Mesothelial cell of epicardium (in vitro differentiated cells): ENCODE measurements at regions not wholly inside any gene's neighbourhood (a gene's known extent, or its start where the extent isn't known, plus 50 kb on each side); places are given as distances from the start of the nearest gene placed in this dataset.

ENCODE experiments used
- DNase-seq, 2 experiments: peaks; one replicate each; pipeline ENCODE4 v3.0.0; 2021; ENCODE audit warnings: low spot score in 2 of 2; ENCODE audit not compliant: unreplicated experiment in 2 of 2
- H3K27ac Mint-ChIP-seq: 2 replicates; pipeline ENCODE4 v1.8.0; 2021; ENCODE audit warnings: mixed read lengths
- H3K27me3 Mint-ChIP-seq: 2 replicates; pipeline ENCODE4 v1.8.0; 2021; ENCODE audit warnings: low read depth, mixed read lengths
- H3K36me3 Mint-ChIP-seq: 2 replicates; pipeline ENCODE4 v1.8.0; 2021; ENCODE audit warnings: mixed read lengths
- H3K4me1 Mint-ChIP-seq: 2 replicates; pipeline ENCODE4 v1.8.0; 2021; ENCODE audit warnings: mixed read lengths
- H3K4me3 Mint-ChIP-seq: 2 replicates; pipeline ENCODE4 v1.8.0; 2021; ENCODE audit warnings: mild to moderate bottlenecking, moderate library complexity, mixed read lengths
- H3K9me3 Mint-ChIP-seq: 2 replicates; pipeline ENCODE4 v1.8.0; 2021; ENCODE audit warnings: mixed read lengths
- TF ChIP-seq, protein P1 (sequence below): fragments of 200-600 bp; sonication (generic); IDR thresholded peaks from one replicate; pipeline ENCODE4 v1.5.0; 2021; ENCODE audit warnings: antibody characterized with exemption; ENCODE audit not compliant: unreplicated experiment

DNA sequence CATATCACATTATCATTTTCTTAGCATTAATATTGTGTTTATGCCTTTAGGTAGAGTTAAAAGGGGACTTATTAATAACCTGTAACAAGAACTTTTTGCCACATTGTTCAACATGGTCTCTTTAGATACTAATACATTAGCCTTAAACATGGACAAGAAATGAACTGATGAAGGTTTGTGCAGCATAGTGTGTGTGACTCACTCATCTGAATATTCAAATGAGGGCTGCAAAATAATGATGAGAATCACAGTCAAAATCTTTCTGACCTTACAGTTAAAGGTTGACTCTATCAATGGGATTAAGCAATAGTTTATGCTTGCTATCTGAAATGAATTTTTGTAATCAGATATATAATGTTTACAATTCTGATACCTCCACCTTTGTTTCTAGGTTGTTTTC, 1189.3 kb upstream of the CITED2 start:
- Mint-ChIP-seq H3K4me1 (peaks cover 13% of the 10 kb centered on the region), H3K27me3 (no peaks in the 10 kb centered on the region), H3K4me3 (no peak overlapping the region), H3K36me3 (no peaks in the 10 kb centered on the region), H3K9me3 (no peaks in the 10 kb centered on the region), H3K27ac (no peak overlapping the region)
- TF ChIP-seq, protein P1, sequence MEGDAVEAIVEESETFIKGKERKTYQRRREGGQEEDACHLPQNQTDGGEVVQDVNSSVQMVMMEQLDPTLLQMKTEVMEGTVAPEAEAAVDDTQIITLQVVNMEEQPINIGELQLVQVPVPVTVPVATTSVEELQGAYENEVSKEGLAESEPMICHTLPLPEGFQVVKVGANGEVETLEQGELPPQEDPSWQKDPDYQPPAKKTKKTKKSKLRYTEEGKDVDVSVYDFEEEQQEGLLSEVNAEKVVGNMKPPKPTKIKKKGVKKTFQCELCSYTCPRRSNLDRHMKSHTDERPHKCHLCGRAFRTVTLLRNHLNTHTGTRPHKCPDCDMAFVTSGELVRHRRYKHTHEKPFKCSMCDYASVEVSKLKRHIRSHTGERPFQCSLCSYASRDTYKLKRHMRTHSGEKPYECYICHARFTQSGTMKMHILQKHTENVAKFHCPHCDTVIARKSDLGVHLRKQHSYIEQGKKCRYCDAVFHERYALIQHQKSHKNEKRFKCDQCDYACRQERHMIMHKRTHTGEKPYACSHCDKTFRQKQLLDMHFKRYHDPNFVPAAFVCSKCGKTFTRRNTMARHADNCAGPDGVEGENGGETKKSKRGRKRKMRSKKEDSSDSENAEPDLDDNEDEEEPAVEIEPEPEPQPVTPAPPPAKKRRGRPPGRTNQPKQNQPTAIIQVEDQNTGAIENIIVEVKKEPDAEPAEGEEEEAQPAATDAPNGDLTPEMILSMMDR = no peak
- DNase-seq = no peak

DNA sequence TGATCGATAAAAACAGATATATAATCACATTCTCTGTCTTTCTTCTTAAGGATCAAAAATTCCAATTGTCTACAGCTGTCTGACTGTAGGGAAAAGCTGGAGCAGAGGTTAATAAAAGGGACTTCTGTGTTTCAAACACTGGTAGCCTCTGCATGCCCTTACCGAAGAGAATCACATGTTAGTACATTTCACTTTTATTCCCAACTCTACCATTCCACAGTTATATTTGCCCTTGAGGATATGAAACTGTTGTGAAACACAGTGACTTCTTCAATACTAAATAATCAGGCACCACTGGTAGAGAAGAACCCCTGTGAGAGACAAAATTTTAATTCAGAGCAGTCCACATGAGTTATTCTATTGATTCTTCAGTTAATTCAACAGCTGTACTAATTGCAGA, 1187.3 kb upstream of the CITED2 start:
- no peak overlapping the region for H3K27ac Mint-ChIP-seq
- H3K4me3 Mint-ChIP-seq = no peak overlapping the region
- peaks cover 8% of the 10 kb centered on the region for H3K9me3 Mint-ChIP-seq
- H3K27me3 Mint-ChIP-seq = no peaks in the 10 kb centered on the region
- H3K4me1 Mint-ChIP-seq = peaks cover 6% of the 10 kb centered on the region
- no peaks in the 10 kb centered on the region for H3K36me3 Mint-ChIP-seq
- DNase-seq = no peak
- TF ChIP-seq, protein P1 = no peak

DNA sequence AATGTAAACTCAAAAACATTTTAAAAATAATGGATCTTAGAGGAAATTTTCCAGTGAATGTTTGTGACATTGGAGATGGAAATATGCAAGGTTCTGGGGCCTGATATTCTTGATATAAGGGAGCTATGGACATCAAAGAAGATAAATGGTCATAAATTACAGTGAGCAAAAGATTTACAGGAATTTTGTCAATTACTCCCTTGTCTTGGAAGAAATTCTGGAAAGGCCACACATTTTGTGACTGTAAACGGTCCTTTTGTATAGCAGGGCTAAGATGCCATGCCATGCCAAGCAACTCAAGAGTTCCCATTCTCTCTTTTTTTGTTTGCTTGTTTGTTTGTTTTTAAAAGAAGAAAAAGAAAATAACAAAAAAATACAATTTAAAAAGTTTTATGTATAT, 1186.2 kb upstream of the CITED2 start:
- no peaks in the 10 kb centered on the region for H3K36me3 Mint-ChIP-seq
- no peak for DNase-seq
- TF ChIP-seq, protein P1 = no peak
- no peak overlapping the region for H3K27ac Mint-ChIP-seq
- H3K4me1 Mint-ChIP-seq = peaks cover 2% of the 10 kb centered on the region
- peaks cover 8% of the 10 kb centered on the region for H3K9me3 Mint-ChIP-seq
- H3K4me3 Mint-ChIP-seq = no peak overlapping the region
- H3K27me3 Mint-ChIP-seq = no peaks in the 10 kb centered on the region

GRCh38 chr6:140559458-140559857, 1185.0 kb upstream of the CITED2 start:
- Mint-ChIP-seq H3K36me3 (no peaks in the 10 kb centered on the region), H3K9me3 (peaks cover 8% of the 10 kb centered on the region), H3K4me1 (no peaks in the 10 kb centered on the region), H3K27me3 (no peaks in the 10 kb centered on the region), H3K27ac (no peak overlapping the region), H3K4me3 (no peak overlapping the region)
- TF ChIP-seq, protein P1 = no peak
- DNase-seq = no peak

- H3K27ac Mint-ChIP-seq = no peak overlapping the region
- no peaks in the 10 kb centered on the region for H3K27me3 Mint-ChIP-seq
Measured at GRCh38 chr6:140554421-140554820, 1180.0 kb upstream of the CITED2 start.

More at GRCh38 chr6:140554421-140554820, 1180.0 kb upstream of the CITED2 start:
- Mint-ChIP-seq H3K4me3 (no peak overlapping the region), H3K4me1 (no peaks in the 10 kb centered on the region), H3K36me3 (peaks cover 3% of the 10 kb centered on the region), H3K9me3 (peaks cover 41% of the 10 kb centered on the region)
- DNase-seq = no peak
- TF ChIP-seq, protein P1 = no peak
